HFFc6 (cell line): ENCODE measurements at regions not wholly inside any gene's neighbourhood (a gene's known extent, or its start where the extent isn't known, plus 50 kb on each side); places are given as distances from the start of the nearest gene placed in this dataset.

Experiments
- DNase-seq: peaks from one replicate; pipeline ENCODE4 v3.0.0-alpha.2; 2018
- H3K27ac Mint-ChIP-seq: 2 replicates; pipeline ENCODE4 v1.8.0; 2020; ENCODE audit warnings: mild to moderate bottlenecking, mixed read lengths
- H3K27me3 Mint-ChIP-seq: 2 replicates; pipeline ENCODE4 v1.8.0; 2021; ENCODE audit warnings: mild to moderate bottlenecking, moderate library complexity, mixed read lengths; ENCODE audit not compliant: insufficient read depth
- H3K36me3 Mint-ChIP-seq: 2 replicates; pipeline ENCODE4 v1.8.0; 2021; ENCODE audit warnings: low read depth, mixed read lengths
- H3K4me1 Mint-ChIP-seq: 2 replicates; pipeline ENCODE4 v1.8.0; 2020; ENCODE audit warnings: low read depth, mixed read lengths
- H3K4me3 Mint-ChIP-seq: 2 replicates; pipeline ENCODE4 v1.8.0; 2020; ENCODE audit warnings: mild to moderate bottlenecking, moderate library complexity, mixed read lengths
- H3K9me3 Mint-ChIP-seq: 2 replicates; pipeline ENCODE4 v1.8.0; 2020; ENCODE audit warnings: mild to moderate bottlenecking, mixed read lengths
- TF ChIP-seq, protein P1 (sequence below): fragments of 200-600 bp; sonication (generic); IDR thresholded peaks from 2 replicates; pipeline ENCODE4 v1.5.0; 2021; ENCODE audit warnings: antibody characterized with exemption, mild to moderate bottlenecking

DNA sequence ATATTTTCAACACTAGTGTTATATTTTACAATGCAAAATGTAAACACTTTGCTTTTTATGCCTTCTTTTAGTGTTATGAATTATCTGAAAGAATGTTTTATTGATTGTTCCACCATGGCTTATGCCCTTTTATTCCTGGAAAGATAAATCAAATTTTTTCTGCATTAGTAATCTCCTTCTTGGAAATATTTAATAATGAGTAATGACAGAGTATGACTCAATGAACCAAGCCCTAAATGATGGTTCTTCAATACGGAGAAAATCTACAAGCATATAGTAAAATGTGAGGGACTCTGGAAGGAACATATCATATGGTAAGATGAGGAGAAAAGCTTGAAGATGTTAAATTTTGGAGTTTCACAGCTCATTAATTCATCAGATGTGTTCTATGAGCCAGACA, 929.6 kb downstream of the C6orf118 start:
- Mint-ChIP-seq H3K36me3 (no peaks in the 10 kb centered on the region; the same call in 1 of the 2 replicates), H3K4me1 (no peaks in the 10 kb centered on the region), H3K4me3 (no peak overlapping the region), H3K27me3 (no peaks in the 10 kb centered on the region; the same call in 1 of the 2 replicates), H3K27ac (no peak overlapping the region), H3K9me3 (peaks cover 47% of the 10 kb centered on the region)
- no peak for DNase-seq
- TF ChIP-seq, protein P1, sequence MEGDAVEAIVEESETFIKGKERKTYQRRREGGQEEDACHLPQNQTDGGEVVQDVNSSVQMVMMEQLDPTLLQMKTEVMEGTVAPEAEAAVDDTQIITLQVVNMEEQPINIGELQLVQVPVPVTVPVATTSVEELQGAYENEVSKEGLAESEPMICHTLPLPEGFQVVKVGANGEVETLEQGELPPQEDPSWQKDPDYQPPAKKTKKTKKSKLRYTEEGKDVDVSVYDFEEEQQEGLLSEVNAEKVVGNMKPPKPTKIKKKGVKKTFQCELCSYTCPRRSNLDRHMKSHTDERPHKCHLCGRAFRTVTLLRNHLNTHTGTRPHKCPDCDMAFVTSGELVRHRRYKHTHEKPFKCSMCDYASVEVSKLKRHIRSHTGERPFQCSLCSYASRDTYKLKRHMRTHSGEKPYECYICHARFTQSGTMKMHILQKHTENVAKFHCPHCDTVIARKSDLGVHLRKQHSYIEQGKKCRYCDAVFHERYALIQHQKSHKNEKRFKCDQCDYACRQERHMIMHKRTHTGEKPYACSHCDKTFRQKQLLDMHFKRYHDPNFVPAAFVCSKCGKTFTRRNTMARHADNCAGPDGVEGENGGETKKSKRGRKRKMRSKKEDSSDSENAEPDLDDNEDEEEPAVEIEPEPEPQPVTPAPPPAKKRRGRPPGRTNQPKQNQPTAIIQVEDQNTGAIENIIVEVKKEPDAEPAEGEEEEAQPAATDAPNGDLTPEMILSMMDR: no peak

DNA sequence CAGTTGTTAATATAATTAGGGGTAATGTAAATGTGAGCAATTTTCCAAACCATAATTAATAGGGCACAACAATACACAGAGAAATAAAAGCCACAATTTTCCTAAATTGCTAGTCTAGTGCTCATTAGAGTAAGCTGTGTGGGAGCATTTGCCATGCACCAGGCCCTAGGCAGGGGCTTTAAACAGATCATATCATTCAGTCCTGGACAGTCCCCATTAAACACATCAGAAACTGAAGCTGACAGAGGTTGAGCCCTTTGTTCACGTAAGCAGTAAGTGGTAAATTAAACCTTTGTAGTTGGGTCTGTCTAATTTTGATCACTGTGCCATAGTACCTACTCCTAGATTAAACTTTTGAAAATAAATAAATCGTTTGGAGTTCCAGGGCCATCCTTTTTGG, 931.1 kb downstream of the C6orf118 start:
- no peak overlapping the region for H3K4me3 Mint-ChIP-seq
- DNase-seq: no peak
- H3K4me1 Mint-ChIP-seq: no peaks in the 10 kb centered on the region
- H3K36me3 Mint-ChIP-seq: no peaks in the 10 kb centered on the region; the same call in 1 of the 2 replicates
- no peaks in the 10 kb centered on the region for H3K27me3 Mint-ChIP-seq
- TF ChIP-seq, protein P1: no peak
- H3K27ac Mint-ChIP-seq: no peak overlapping the region
- H3K9me3 Mint-ChIP-seq: peaks cover 40% of the 10 kb centered on the region

DNA sequence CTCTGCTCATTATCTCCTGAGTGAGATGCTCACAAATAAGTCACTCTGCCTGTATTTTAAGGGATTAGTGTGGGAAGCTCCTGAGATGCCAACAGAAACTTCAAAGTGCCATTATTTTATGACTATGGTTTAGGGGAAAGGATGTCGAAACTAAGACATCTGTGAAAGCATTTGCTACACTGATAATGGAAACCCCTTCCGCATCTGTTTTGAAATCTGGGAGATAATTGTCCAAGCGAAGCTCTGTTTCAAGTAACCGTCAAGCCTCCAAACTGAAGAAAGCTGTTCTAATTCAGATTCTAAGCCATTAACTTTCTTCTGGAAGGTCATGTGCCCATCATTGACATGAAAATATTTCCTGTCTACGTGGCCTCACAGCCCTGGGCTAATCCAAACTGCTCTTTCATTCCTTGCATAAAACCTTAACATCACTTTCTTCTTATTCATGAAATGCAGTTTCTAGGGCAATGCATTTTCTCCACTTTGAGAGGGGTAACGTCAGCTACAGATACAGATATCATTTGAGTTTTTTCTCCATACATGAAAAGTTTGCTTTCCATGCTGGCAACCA, 932.0 kb downstream of the C6orf118 start:
- Mint-ChIP-seq H3K27me3 (no peaks in the 10 kb centered on the region), H3K36me3 (no peaks in the 10 kb centered on the region; the same call in 1 of the 2 replicates), H3K27ac (no peak overlapping the region), H3K4me1 (no peaks in the 10 kb centered on the region), H3K4me3 (no peak overlapping the region), H3K9me3 (peaks cover 41% of the 10 kb centered on the region)
- no peak for DNase-seq
- TF ChIP-seq, protein P1: no peak

DNA sequence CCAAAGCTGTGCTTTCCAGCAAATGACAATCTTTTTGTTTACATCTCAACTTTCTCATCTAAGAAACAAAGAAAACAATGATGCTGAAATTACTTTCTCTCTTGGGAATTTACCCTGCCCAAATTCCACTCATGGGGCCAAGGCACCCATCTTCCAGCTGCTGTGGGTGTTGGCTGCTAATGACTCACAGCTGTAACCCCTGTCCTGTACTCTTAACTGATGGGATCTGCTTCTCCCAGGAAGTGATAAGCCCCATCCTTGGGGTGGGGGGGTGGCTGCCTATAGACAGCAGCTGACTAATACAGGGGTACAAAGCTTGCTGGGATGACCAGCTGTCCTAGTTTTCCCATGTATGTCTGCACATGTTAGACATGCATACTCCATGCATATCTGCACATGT, 938.6 kb downstream of the C6orf118 start:
- Mint-ChIP-seq H3K36me3 (no peaks in the 10 kb centered on the region), H3K9me3 (peaks cover 36% of the 10 kb centered on the region), H3K27me3 (no peaks in the 10 kb centered on the region), H3K4me3 (no peak overlapping the region), H3K27ac (no peak overlapping the region), H3K4me1 (no peaks in the 10 kb centered on the region)
- DNase-seq: no peak
- TF ChIP-seq, protein P1: no peak

DNA sequence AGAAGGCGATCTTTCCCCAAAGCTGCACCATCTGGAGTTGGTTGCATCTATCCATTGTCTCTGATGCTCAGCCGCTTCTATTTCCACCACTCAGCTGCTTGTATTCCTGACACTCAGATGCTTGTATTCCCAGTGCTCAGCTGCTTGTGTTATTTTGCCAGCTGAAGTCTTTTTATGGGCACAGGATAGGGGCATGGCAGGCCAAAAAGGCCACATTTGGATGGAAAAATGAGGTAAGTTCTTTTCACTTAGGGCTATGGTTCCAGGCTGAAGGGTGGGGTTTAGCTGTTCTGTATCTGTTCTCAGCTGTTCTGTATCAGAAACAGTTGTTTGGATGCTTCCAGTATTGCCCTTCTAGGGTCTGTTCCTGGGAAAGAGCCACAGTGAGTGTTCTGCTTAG, 944.9 kb downstream of the QKI start:
- Mint-ChIP-seq H3K36me3 (peaks cover 13% of the 10 kb centered on the region), H3K27ac (no peak overlapping the region), H3K27me3 (no peaks in the 10 kb centered on the region), H3K9me3 (peaks cover 55% of the 10 kb centered on the region), H3K4me1 (no peaks in the 10 kb centered on the region), H3K4me3 (no peak overlapping the region)
- TF ChIP-seq, protein P1: no peak
- no peak for DNase-seq

DNA sequence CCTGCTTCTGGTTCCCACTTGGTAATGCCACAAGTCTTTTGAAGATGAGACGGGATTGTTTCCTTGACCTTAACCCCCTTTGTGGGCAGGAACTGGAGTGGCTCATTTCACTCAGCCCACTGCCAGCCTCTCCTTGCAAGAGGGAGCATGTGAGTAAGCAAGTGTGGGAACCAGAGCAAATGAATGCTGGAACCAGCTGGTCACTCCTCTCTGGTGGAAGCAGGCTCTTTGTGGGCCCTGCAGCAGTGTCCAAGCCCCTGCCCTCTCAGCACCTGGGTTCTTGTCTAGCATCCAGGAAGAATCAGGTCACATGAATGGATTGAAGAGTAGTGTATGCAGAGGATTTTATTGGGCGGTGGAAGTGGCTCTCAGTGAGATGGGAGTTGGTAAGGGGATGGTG, 944.5 kb downstream of the QKI start:
- H3K27ac Mint-ChIP-seq: no peak overlapping the region
- TF ChIP-seq, protein P1: no peak
- no peak for DNase-seq
- peaks cover 55% of the 10 kb centered on the region for H3K9me3 Mint-ChIP-seq
- H3K4me1 Mint-ChIP-seq: no peaks in the 10 kb centered on the region
- peaks cover 13% of the 10 kb centered on the region for H3K36me3 Mint-ChIP-seq
- H3K27me3 Mint-ChIP-seq: no peaks in the 10 kb centered on the region
- no peak overlapping the region for H3K4me3 Mint-ChIP-seq
